ENCODE measurements at regions not wholly inside any gene's neighbourhood (a gene's known extent, or its start where the extent isn't known, plus 50 kb on each side); places are given as distances from the start of the nearest gene placed in this dataset.

- no peak overlapping the region for H3K4me2 ChIP-seq (replicated peaks; ENCODE audit: extremely low read depth, low read length, poor library complexity, severe bottlenecking)
Measured at GRCh38 chr7:98483964-98484545, 83.2 kb upstream of the BAIAP2L1 start.

GRCh38 chr7:98483276-98483963 lies 82.5 kb upstream of the BAIAP2L1 start:
- Histone ChIP-seq H3K79me2 (ENCODE audit: insufficient read depth, low read length) (no peaks in the 10 kb centered on the region), H2AFZ (ENCODE audit: insufficient read depth, low read depth, low read length, poor library complexity, severe bottlenecking) (no peak overlapping the region), H3K9me3 (replicated peaks in 1 of 2; ENCODE audit: control insufficient read depth in 1 of 2, insufficient read depth in 1 of 2, low read length in 2 of 2) (peaks cover 0 to 5% of the 10 kb centered on the region in 2 donors), H4K20me1 (ENCODE audit: insufficient read depth, low read length) (no peaks in the 10 kb centered on the region), H3K36me3 (replicated peaks in 1 of 2; ENCODE audit: control insufficient read depth in 1 of 2, insufficient read depth in 2 of 2, low read length in 2 of 2) (no peaks in the 10 kb centered on the region), H3K4me2 (replicated peaks; ENCODE audit: extremely low read depth, low read length, poor library complexity, severe bottlenecking) (no peak overlapping the region), H3K9ac (ENCODE audit: insufficient read depth, low read length, poor library complexity, severe bottlenecking) (no peak overlapping the region), H3K27ac (ENCODE audit: low read depth in 1 of 2, low read length in 2 of 2) (no peak overlapping the region), H3K27me3 (ENCODE audit: control insufficient read depth in 2 of 2, insufficient read depth in 2 of 2, low read length in 2 of 2) (no peaks in the 10 kb centered on the region), H3K4me3 (replicated peaks in 1 of 3; ENCODE audit: low read depth in 2 of 3, low read length in 3 of 3) (no peak overlapping the region), H3K4me1 (ENCODE audit: control insufficient read depth in 1 of 2, insufficient read depth in 2 of 2, low read length in 2 of 2) (no peaks in the 10 kb centered on the region)
- Mint-ChIP-seq H3K27me3 (ENCODE audit: low read depth in 3 of 3) (peaks cover 0 to 3% (median 0%) of the 10 kb centered on the region in 3 donors), H3K27ac (no peak overlapping the region), H3K36me3 (no peaks in the 10 kb centered on the region), H3K4me1 (no peaks in the 10 kb centered on the region), H3K9me3 (peaks cover 0 to 20% (median 5%) of the 10 kb centered on the region in 7 donors), H3K4me3 (no peak overlapping the region)
- no peak for TF ChIP-seq CTCF (IDR thresholded peaks at IDR 0.05)
- 82% methylated on average over 6 of the region's 12 CpGs for WGBS (ENCODE audit: insufficient coverage)
- intact Hi-C loops (cut with micrococcal nuclease), result no loop called here
- DNase-seq, result no peak

More at GRCh38 chr7:98483964-98484545, 83.2 kb upstream of the BAIAP2L1 start:
- Mint-ChIP-seq H3K36me3 (no peaks in the 10 kb centered on the region), H3K4me1 (no peaks in the 10 kb centered on the region), H3K27ac (no peak overlapping the region), H3K27me3 (ENCODE audit: low read depth in 3 of 3) (peaks cover 0 to 4% (median 0%) of the 10 kb centered on the region in 3 donors), H3K9me3 (peaks cover 0 to 20% (median 5%) of the 10 kb centered on the region in 7 donors), H3K4me3 (no peak overlapping the region)
- DNase-seq, result no peak
- no peaks in the 10 kb centered on the region for H3K27me3 ChIP-seq (ENCODE audit: control insufficient read depth in 2 of 2, insufficient read depth in 2 of 2, low read length in 2 of 2)
- no peak overlapping the region for H2AFZ ChIP-seq (ENCODE audit: insufficient read depth, low read depth, low read length, poor library complexity, severe bottlenecking)
- no peak overlapping the region for H3K27ac ChIP-seq (ENCODE audit: low read depth in 1 of 2, low read length in 2 of 2)
- no peaks in the 10 kb centered on the region for H3K79me2 ChIP-seq (ENCODE audit: insufficient read depth, low read length)
- WGBS (ENCODE audit: insufficient coverage), result 87% methylated on average over 9 of the region's 11 CpGs
- TF ChIP-seq CTCF (IDR thresholded peaks at IDR 0.05), result no peak
- H3K4me1 ChIP-seq (ENCODE audit: control insufficient read depth in 1 of 2, insufficient read depth in 2 of 2, low read length in 2 of 2), result no peaks in the 10 kb centered on the region
- H3K4me3 ChIP-seq (replicated peaks in 1 of 3; ENCODE audit: low read depth in 2 of 3, low read length in 3 of 3), result no peak overlapping the region
- intact Hi-C loops (cut with micrococcal nuclease), result no loop called here
- no peak overlapping the region for H3K9ac ChIP-seq (ENCODE audit: insufficient read depth, low read length, poor library complexity, severe bottlenecking)
- peaks cover 0 to 5% of the 10 kb centered on the region in 2 donors for H3K9me3 ChIP-seq (replicated peaks in 1 of 2; ENCODE audit: control insufficient read depth in 1 of 2, insufficient read depth in 1 of 2, low read length in 2 of 2)
- H4K20me1 ChIP-seq (ENCODE audit: insufficient read depth, low read length), result no peaks in the 10 kb centered on the region
- no peaks in the 10 kb centered on the region for H3K36me3 ChIP-seq (replicated peaks in 1 of 2; ENCODE audit: control insufficient read depth in 1 of 2, insufficient read depth in 2 of 2, low read length in 2 of 2)
